HFF-Myc (cell line): ENCODE measurements at regions not wholly inside any gene's neighbourhood (a gene's known extent, or its start where the extent isn't known, plus 50 kb on each side); places are given as distances from the start of the nearest gene placed in this dataset.

Experiments
- DNase-seq: peaks from one replicate; pipeline ENCODE4 v3.0.0-alpha.2; 2011; ENCODE audit warnings: low read depth; ENCODE audit errors: extremely low read depth
- H3K4me3 ChIP-seq: replicated peaks from 2 replicates; pipeline ENCODE4 v1.5.1; 2011; ENCODE audit warnings: low read depth, mild to moderate bottlenecking, control low read depth, low read length
- TF ChIP-seq, protein P1 (sequence below): IDR thresholded peaks from 2 replicates; pipeline ENCODE4 v1.5.1; 2012; ENCODE audit warnings: mild to moderate bottlenecking, low read depth, low read length, control low read depth; ENCODE audit errors: missing control alignments

GRCh38 chr2:176398243-176399073 is 129.2 kb downstream of the MTX2 start:
- H3K4me3 ChIP-seq: no peak overlapping the region
- TF ChIP-seq, protein P1, sequence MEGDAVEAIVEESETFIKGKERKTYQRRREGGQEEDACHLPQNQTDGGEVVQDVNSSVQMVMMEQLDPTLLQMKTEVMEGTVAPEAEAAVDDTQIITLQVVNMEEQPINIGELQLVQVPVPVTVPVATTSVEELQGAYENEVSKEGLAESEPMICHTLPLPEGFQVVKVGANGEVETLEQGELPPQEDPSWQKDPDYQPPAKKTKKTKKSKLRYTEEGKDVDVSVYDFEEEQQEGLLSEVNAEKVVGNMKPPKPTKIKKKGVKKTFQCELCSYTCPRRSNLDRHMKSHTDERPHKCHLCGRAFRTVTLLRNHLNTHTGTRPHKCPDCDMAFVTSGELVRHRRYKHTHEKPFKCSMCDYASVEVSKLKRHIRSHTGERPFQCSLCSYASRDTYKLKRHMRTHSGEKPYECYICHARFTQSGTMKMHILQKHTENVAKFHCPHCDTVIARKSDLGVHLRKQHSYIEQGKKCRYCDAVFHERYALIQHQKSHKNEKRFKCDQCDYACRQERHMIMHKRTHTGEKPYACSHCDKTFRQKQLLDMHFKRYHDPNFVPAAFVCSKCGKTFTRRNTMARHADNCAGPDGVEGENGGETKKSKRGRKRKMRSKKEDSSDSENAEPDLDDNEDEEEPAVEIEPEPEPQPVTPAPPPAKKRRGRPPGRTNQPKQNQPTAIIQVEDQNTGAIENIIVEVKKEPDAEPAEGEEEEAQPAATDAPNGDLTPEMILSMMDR: no peak
- DNase-seq: no peak

- TF ChIP-seq, protein P1: no peak
- no peak overlapping the region for H3K4me3 ChIP-seq
- no peak for DNase-seq
These were observed 129.9 kb downstream of the MTX2 start for GRCh38 chr2:176399074-176399598.

DNA sequence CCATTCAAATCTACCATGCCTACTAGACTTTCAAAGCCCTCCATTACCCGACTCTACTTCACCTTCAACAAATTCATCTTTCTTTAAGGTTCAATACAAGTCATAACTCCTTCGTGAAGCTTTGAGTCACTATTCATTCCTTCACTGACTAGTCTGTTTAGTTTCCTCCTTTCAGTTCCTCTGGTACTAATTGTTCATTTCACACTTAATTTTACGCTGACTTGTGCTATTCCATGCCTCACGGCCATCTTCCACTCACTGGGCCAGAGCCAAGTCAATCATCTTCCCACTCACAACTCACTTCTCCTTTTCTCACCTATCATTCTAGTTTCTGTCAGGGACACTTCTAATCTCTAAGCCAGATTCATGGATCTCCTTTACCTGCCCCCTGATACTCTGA is 136.2 kb downstream of the MTX2 start:
- H3K4me3 ChIP-seq: no peak overlapping the region
- DNase-seq: no peak
- TF ChIP-seq, protein P1: no peak

GRCh38 chr2:176407706-176408105 is 138.5 kb downstream of the MTX2 start:
- TF ChIP-seq, protein P1: no peak
- no peak for DNase-seq

GRCh38 chr2:176409671-176410070 is 140.4 kb downstream of the MTX2 start:
- no peak overlapping the region for H3K4me3 ChIP-seq
- TF ChIP-seq, protein P1: no peak
- DNase-seq: no peak

More at GRCh38 chr2:176407706-176408105, 138.5 kb downstream of the MTX2 start:
- no peak overlapping the region for H3K4me3 ChIP-seq

GRCh38 chr2:176412136-176412535 is 142.9 kb downstream of the MTX2 start:
- TF ChIP-seq, protein P1: no peak
- no peak for DNase-seq
- H3K4me3 ChIP-seq: no peak overlapping the region
